ENCODE measurements at regions not wholly inside any gene's neighbourhood (a gene's known extent, or its start where the extent isn't known, plus 50 kb on each side); places are given as distances from the start of the nearest gene placed in this dataset.

- H3K27me3 Mint-ChIP-seq, result peaks cover 13% of the 10 kb centered on the region
- DNase-seq (no peak), ATAC-seq (ENCODE audit: low read depth) (no peak)
- Histone ChIP-seq H3K9ac (ENCODE audit: low read length) (no peak overlapping the region), H3K4me1 (ENCODE audit: control insufficient read depth in 2 of 2, insufficient read depth in 2 of 2, low read length in 2 of 2) (no peaks in the 10 kb centered on the region), H2AFZ (ENCODE audit: insufficient read depth, low read depth, low read length, poor library complexity, severe bottlenecking) (no peak overlapping the region), H3K27ac (ENCODE audit: low read length in 2 of 2) (no peak overlapping the region), H3K9me3 (ENCODE audit: control extremely low read depth in 1 of 3, control insufficient read depth in 2 of 3, insufficient read depth in 1 of 3, low read length in 2 of 3) (no peaks in the 10 kb centered on the region), H3K36me3 (replicated peaks in 1 of 2; ENCODE audit: control extremely low read depth in 1 of 2, control insufficient read depth in 1 of 2, extremely low read depth in 1 of 2, insufficient read depth in 2 of 2, low read length in 1 of 2) (no peaks in the 10 kb centered on the region), H4K20me1 (ENCODE audit: control insufficient read depth, insufficient read depth, low read length, poor library complexity, severe bottlenecking) (no peaks in the 10 kb centered on the region), H3K79me2 (ENCODE audit: control insufficient read depth, insufficient read depth, low read length) (no peaks in the 10 kb centered on the region), H3K27me3 (replicated peaks in 1 of 4; ENCODE audit: control extremely low read depth in 1 of 4, control insufficient read depth in 3 of 4, insufficient read depth in 4 of 4, low read length in 3 of 4) (peaks cover 0 to 3% (median 0%) of the 10 kb centered on the region in 4 experiments), H3K4me3 (ENCODE audit: control extremely low read depth in 1 of 5, extremely low read depth in 1 of 5, insufficient read depth in 1 of 5, low read depth in 2 of 5, low read length in 4 of 5) (no peak overlapping the region), H3K4me2 (replicated peaks; ENCODE audit: low read depth, low read length, poor library complexity, severe bottlenecking) (no peak overlapping the region)
- WGBS (ENCODE audit: insufficient coverage), result 82% methylated on average over 2 of the region's 3 CpGs
- H3K4me3 Mint-ChIP-seq, result no peak overlapping the region
- no peaks in the 10 kb centered on the region for H3K4me1 Mint-ChIP-seq
- TF ChIP-seq EZH2 (IDR thresholded peaks at IDR 0.05; ENCODE audit: borderline replicate concordance, insufficient read depth, low read depth, low read length, poor library complexity, severe bottlenecking), result no peak
- TF ChIP-seq, protein P1, sequence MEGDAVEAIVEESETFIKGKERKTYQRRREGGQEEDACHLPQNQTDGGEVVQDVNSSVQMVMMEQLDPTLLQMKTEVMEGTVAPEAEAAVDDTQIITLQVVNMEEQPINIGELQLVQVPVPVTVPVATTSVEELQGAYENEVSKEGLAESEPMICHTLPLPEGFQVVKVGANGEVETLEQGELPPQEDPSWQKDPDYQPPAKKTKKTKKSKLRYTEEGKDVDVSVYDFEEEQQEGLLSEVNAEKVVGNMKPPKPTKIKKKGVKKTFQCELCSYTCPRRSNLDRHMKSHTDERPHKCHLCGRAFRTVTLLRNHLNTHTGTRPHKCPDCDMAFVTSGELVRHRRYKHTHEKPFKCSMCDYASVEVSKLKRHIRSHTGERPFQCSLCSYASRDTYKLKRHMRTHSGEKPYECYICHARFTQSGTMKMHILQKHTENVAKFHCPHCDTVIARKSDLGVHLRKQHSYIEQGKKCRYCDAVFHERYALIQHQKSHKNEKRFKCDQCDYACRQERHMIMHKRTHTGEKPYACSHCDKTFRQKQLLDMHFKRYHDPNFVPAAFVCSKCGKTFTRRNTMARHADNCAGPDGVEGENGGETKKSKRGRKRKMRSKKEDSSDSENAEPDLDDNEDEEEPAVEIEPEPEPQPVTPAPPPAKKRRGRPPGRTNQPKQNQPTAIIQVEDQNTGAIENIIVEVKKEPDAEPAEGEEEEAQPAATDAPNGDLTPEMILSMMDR (IDR thresholded peaks at IDR 0.05), result no peak
- CTCF ChIA-PET, result no interaction called here
- intact Hi-C loops (cut with micrococcal nuclease), result no loop called here
- H3K9me3 Mint-ChIP-seq (ENCODE audit: insufficient read depth), result no peaks in the 10 kb centered on the region
- H3K27ac Mint-ChIP-seq, result no peak overlapping the region
- POLR2A ChIA-PET, result no interaction called here
Measured at GRCh38 chr2:200033929-200034328, 78.5 kb downstream of the MAIP1 start.

DNA sequence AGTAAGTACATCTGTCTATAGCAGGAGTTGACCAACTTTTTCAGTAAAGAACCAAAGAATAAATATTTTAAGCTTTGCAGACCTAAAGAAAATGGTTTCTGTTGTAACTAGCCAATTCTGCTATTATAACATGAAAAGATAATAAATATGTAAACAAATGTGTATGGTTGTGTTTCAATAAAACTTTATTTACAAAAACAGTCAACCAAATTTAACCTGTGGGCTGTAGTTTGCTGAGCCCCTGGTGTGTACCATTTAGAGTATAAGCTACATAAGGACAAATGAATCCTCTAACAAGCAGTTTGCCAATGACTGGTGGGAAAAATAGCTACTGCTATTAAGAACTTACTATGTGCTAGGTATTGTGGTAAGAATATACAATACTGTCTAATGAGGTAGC, 79.4 kb downstream of the MAIP1 start:
- no peaks in the 10 kb centered on the region for H3K79me2 ChIP-seq (ENCODE audit: control insufficient read depth, insufficient read depth, low read length)

More for the DNA sequence above, 79.4 kb downstream of the MAIP1 start:
- Mint-ChIP-seq H3K4me3 (no peak overlapping the region), H3K27me3 (peaks cover 13% of the 10 kb centered on the region), H3K27ac (no peak overlapping the region), H3K4me1 (no peaks in the 10 kb centered on the region), H3K9me3 (ENCODE audit: insufficient read depth) (no peaks in the 10 kb centered on the region)
- CTCF ChIA-PET, result no interaction called here
- POLR2A ChIA-PET, result no interaction called here
- H3K4me3 ChIP-seq (ENCODE audit: control extremely low read depth in 1 of 5, extremely low read depth in 1 of 5, insufficient read depth in 1 of 5, low read depth in 2 of 5, low read length in 4 of 5), result no peak overlapping the region
- no peak overlapping the region for H3K4me2 ChIP-seq (replicated peaks; ENCODE audit: low read depth, low read length, poor library complexity, severe bottlenecking)
- H3K9ac ChIP-seq (ENCODE audit: low read length), result no peak overlapping the region
- no peak overlapping the region for H2AFZ ChIP-seq (ENCODE audit: insufficient read depth, low read depth, low read length, poor library complexity, severe bottlenecking)
- TF ChIP-seq EZH2 (IDR thresholded peaks at IDR 0.05; ENCODE audit: borderline replicate concordance, insufficient read depth, low read depth, low read length, poor library complexity, severe bottlenecking), result no peak
- TF ChIP-seq, protein P1 (IDR thresholded peaks at IDR 0.05), result no peak
- no peaks in the 10 kb centered on the region for H3K9me3 ChIP-seq (ENCODE audit: control extremely low read depth in 1 of 3, control insufficient read depth in 2 of 3, insufficient read depth in 1 of 3, low read length in 2 of 3)
- no peaks in the 10 kb centered on the region for H3K4me1 ChIP-seq (ENCODE audit: control insufficient read depth in 2 of 2, insufficient read depth in 2 of 2, low read length in 2 of 2)
- no peaks in the 10 kb centered on the region for H4K20me1 ChIP-seq (ENCODE audit: control insufficient read depth, insufficient read depth, low read length, poor library complexity, severe bottlenecking)
- peaks cover 0 to 3% (median 0%) of the 10 kb centered on the region in 4 experiments for H3K27me3 ChIP-seq (replicated peaks in 1 of 4; ENCODE audit: control extremely low read depth in 1 of 4, control insufficient read depth in 3 of 4, insufficient read depth in 4 of 4, low read length in 3 of 4)
- no peaks in the 10 kb centered on the region for H3K36me3 ChIP-seq (replicated peaks in 1 of 2; ENCODE audit: control extremely low read depth in 1 of 2, control insufficient read depth in 1 of 2, extremely low read depth in 1 of 2, insufficient read depth in 2 of 2, low read length in 1 of 2)
- ATAC-seq (ENCODE audit: low read depth), result no peak
- intact Hi-C loops (cut with micrococcal nuclease), result no loop called here
- no peak overlapping the region for H3K27ac ChIP-seq (ENCODE audit: low read length in 2 of 2)
- no peak for DNase-seq

Data from B cell (primary cell).